SK-N-MC (cell line): ENCODE measurements at regions not wholly inside any gene's neighbourhood (a gene's known extent, or its start where the extent isn't known, plus 50 kb on each side); places are given as distances from the start of the nearest gene placed in this dataset.

Experiments used
- EZH2 ChIP-seq: fragments of 200-600 bp; sonication (generic); IDR thresholded peaks from one replicate; pipeline ENCODE4 v1.6.1; 2017; ENCODE audit warnings: antibody characterized with exemption
- FOXP2 ChIP-seq: optimal IDR thresholded peaks from 2 replicates; pipeline ENCODE3; 2011; ENCODE audit warnings: mild to moderate bottlenecking, moderate library complexity; ENCODE audit not compliant: insufficient read depth; ENCODE audit errors: extremely low read length, control extremely low read depth
- POLR2AphosphoS5 ChIP-seq: IDR thresholded peaks from 2 replicates; pipeline ENCODE4 v1.6.1; 2012; ENCODE audit warnings: mild to moderate bottlenecking, low read depth, low read length, borderline replicate concordance

DNA sequence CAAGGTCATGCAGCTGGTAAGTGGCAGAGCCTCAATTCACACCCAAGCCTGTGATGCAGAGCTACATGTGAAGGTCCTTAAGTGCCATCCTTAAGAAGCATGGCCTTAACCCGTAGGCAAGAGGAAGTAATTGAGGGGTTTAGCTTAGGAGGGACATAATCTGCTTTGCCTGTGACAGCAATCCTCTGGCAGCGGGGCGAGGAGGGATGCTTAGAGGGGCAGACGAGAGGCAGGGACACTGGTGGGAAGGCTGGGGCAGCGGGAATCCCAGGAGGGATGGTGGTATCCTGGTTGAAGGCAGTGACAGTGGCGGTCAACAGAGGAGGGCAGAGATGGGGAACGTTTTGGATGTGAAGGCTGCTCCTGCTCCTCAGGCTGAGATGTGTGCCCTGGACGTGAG lies 88.1 kb downstream of the EFNB1 start:
- TF ChIP-seq POLR2AphosphoS5 = no peak
- TF ChIP-seq EZH2 = no peak
- no peak for TF ChIP-seq FOXP2
